Lower leg skin (tissue), 3 donors: ENCODE measurements at regions not wholly inside any gene's neighbourhood (a gene's known extent, or its start where the extent isn't known, plus 50 kb on each side); places are given as distances from the start of the nearest gene placed in this dataset.
"Not testable (repeated sequence)": the region's sequence is repeated elsewhere in the genome, so short reads cannot be mapped to it uniquely, and the experiment has no call there.

Experiments
- POLR2A ChIP-seq, 2 donors: fragments of 450-650 bp; IDR thresholded peaks; one replicate each; pipeline ENCODE4 v1.6.1; 2016 to 2017; ENCODE audit warnings: antibody characterized with exemption in 2 of 2, mild to moderate bottlenecking in 1 of 2, moderate library complexity in 1 of 2
- TF ChIP-seq, protein P1 (sequence below), 3 donors: fragments of 450-650 bp; IDR thresholded peaks; one replicate each; pipeline ENCODE4 v1.5.1; 2016; ENCODE audit warnings: antibody characterized with exemption in 3 of 3, mild to moderate bottlenecking in 3 of 3, moderate library complexity in 2 of 3

DNA sequence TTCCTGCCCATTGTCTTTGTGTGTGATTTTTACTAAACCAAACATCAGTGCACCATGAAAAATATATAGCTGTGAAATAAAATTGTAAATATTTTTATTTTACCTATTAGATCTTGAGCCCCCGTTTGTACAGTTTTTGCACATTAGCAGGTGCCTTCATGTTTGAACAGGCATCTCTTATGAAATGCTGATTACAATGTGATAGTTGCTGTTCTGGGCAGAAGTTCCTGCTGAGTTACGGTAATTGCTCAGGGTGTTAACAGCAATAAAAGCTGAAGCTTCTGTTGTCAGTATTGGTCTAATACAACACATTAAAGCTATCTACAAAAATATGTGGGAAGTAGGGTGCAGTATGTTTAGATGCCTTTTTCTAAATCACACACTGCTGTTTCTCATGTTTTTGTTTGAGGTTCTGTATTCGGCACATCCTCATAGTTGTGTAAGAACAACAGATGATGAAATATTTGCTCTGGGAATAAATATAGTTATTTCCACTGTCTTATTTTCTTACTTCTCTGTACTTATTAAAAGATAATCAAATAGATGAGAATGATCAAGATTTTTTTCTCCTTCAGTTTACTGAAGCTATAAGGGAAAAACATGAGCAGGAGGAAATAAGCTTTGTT is 173.8 kb upstream of the GOLGA6L22 start:
- TF ChIP-seq POLR2A (IDR thresholded peaks at IDR 0.05): not testable (repeated sequence)
- TF ChIP-seq, protein P1, sequence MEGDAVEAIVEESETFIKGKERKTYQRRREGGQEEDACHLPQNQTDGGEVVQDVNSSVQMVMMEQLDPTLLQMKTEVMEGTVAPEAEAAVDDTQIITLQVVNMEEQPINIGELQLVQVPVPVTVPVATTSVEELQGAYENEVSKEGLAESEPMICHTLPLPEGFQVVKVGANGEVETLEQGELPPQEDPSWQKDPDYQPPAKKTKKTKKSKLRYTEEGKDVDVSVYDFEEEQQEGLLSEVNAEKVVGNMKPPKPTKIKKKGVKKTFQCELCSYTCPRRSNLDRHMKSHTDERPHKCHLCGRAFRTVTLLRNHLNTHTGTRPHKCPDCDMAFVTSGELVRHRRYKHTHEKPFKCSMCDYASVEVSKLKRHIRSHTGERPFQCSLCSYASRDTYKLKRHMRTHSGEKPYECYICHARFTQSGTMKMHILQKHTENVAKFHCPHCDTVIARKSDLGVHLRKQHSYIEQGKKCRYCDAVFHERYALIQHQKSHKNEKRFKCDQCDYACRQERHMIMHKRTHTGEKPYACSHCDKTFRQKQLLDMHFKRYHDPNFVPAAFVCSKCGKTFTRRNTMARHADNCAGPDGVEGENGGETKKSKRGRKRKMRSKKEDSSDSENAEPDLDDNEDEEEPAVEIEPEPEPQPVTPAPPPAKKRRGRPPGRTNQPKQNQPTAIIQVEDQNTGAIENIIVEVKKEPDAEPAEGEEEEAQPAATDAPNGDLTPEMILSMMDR (IDR thresholded peaks at IDR 0.05): not testable (repeated sequence)
